ENCODE measurements at regions not wholly inside any gene's neighbourhood (a gene's known extent, or its start where the extent isn't known, plus 50 kb on each side); places are given as distances from the start of the nearest gene placed in this dataset.

GRCh38 chr2:226159875-226160479, 639.6 kb downstream of the IRS1 start:
- H3K36me3 Mint-ChIP-seq (ENCODE audit: insufficient read depth in 1 of 3, low read depth in 3 of 3): no peaks in the 10 kb centered on the region; a peak in 1 of 7 replicates
- no peak overlapping the region for H4K91ac ChIP-seq (ENCODE audit: insufficient read length, low read depth, low read length)
- no peaks in the 10 kb centered on the region for H3K79me2 ChIP-seq (ENCODE audit: insufficient read depth, low read length)
- H3K4ac ChIP-seq (ENCODE audit: low read depth, low read length): no peak overlapping the region
- H3K4me1 ChIP-seq (ENCODE audit: insufficient read depth, low read length): peaks cover 3% of the 10 kb centered on the region; the same call in 1 of the 2 replicates
- no peak overlapping the region for H3K18ac ChIP-seq (ENCODE audit: insufficient read length, low read depth, low read length)
- H3K56ac ChIP-seq (ENCODE audit: insufficient read length, low read depth, low read length): no peak overlapping the region
- H3K27me3 ChIP-seq (ENCODE audit: insufficient read depth, low read length): no peaks in the 10 kb centered on the region
- H3K9me3 Mint-ChIP-seq: no peaks in the 10 kb centered on the region; a peak in 1 of 5 replicates
- H3K27ac Mint-ChIP-seq: peak overlapping the region; percentile 41 to 99 (median 99)
- whole genome bisulfite sequencing (ENCODE audit: extremely low coverage, insufficient read length, low lambda C conversion rate): no CpG with 5 or more reads among the region's 4 CpGs
- no peak overlapping the region for H2BK12ac ChIP-seq (ENCODE audit: insufficient read length, low read depth, low read length)
- peak overlapping the region; percentile 25 to 69; a peak in 4 of 5 replicates for H3K4me3 Mint-ChIP-seq
- H3K23me2 ChIP-seq (ENCODE audit: insufficient read length, low read depth, low read length, poor library complexity, severe bottlenecking): no peaks in the 10 kb centered on the region
- H3K27ac ChIP-seq (ENCODE audit: insufficient read length, low read depth, low read length): peak overlapping the region; percentile 82
- no peak overlapping the region for H2AK5ac ChIP-seq (ENCODE audit: insufficient read length, low read length)
- no peak overlapping the region for H2BK20ac ChIP-seq (ENCODE audit: low read depth, low read length, poor library complexity, severe bottlenecking)
- H2BK5ac ChIP-seq (ENCODE audit: insufficient read length, low read length): no peak overlapping the region
- no peak overlapping the region for H2BK15ac ChIP-seq (ENCODE audit: low read depth, low read length)
- peaks cover 47 to 51% of the 10 kb centered on the region in 2 experiments for H3K4me1 Mint-ChIP-seq
- H3K79me1 ChIP-seq (ENCODE audit: insufficient read depth, low read depth, low read length, poor library complexity, severe bottlenecking): no peaks in the 10 kb centered on the region
- no peak overlapping the region for H3K9ac ChIP-seq (ENCODE audit: extremely low read depth, insufficient read length, low read length)
- no peaks in the 10 kb centered on the region for H3K27me3 Mint-ChIP-seq (ENCODE audit: low read depth)
- no peak overlapping the region for H3K4me2 ChIP-seq (ENCODE audit: insufficient read depth, insufficient read length, low read length)
- no peak overlapping the region for H3T11ph ChIP-seq (ENCODE audit: low read length)
- no peak overlapping the region for H4K5ac ChIP-seq (ENCODE audit: insufficient read length, low read depth, low read length)
- no peak overlapping the region for H3K23ac ChIP-seq (ENCODE audit: insufficient read length, low read depth, low read length)
- H4K20me1 ChIP-seq (ENCODE audit: control insufficient read depth, insufficient read depth, insufficient read length): no peaks in the 10 kb centered on the region
- DNase-seq: no peak
- H2AFZ ChIP-seq (ENCODE audit: low read length): no peak overlapping the region
- no peak overlapping the region for H3K14ac ChIP-seq (ENCODE audit: insufficient read depth, low read length)
- no peak overlapping the region for H4K8ac ChIP-seq (replicated peaks; ENCODE audit: insufficient read length, low read depth, low read length)
- H2BK120ac ChIP-seq (ENCODE audit: low read depth, low read length, poor library complexity, severe bottlenecking): no peak overlapping the region
- TF ChIP-seq CTCF (conservative IDR thresholded peaks at IDR 0.05): no peak
- no peaks in the 10 kb centered on the region for H3K9me3 ChIP-seq (ENCODE audit: control insufficient read depth, low read depth, low read length)

Measured in H9 (cell line).